ENCODE measurements at regions not wholly inside any gene's neighbourhood (a gene's known extent, or its start where the extent isn't known, plus 50 kb on each side); places are given as distances from the start of the nearest gene placed in this dataset.

DNA sequence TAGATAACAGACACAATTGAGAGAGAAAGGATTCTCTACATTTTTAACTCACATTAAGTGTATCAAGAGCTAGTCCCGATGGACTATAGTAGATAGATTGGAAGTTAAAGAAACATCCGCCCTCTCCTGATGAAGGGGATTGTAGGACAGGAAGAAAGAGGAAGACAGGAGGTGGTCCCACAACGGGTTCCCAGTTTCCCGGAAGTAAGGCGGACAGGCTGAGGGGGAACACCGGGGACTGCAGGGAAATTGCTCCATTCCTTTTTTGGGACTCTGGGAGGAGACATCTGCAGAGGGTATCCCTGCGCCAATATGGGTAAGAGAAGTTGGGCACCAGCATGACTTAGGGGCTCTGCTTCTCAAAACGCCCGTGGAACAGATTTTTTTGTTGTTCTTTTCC lies 177.5 kb upstream of the ATF7IP start:
- TF ChIP-seq, protein P1, sequence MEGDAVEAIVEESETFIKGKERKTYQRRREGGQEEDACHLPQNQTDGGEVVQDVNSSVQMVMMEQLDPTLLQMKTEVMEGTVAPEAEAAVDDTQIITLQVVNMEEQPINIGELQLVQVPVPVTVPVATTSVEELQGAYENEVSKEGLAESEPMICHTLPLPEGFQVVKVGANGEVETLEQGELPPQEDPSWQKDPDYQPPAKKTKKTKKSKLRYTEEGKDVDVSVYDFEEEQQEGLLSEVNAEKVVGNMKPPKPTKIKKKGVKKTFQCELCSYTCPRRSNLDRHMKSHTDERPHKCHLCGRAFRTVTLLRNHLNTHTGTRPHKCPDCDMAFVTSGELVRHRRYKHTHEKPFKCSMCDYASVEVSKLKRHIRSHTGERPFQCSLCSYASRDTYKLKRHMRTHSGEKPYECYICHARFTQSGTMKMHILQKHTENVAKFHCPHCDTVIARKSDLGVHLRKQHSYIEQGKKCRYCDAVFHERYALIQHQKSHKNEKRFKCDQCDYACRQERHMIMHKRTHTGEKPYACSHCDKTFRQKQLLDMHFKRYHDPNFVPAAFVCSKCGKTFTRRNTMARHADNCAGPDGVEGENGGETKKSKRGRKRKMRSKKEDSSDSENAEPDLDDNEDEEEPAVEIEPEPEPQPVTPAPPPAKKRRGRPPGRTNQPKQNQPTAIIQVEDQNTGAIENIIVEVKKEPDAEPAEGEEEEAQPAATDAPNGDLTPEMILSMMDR (conservative IDR thresholded peaks at IDR 0.05; ENCODE audit: low read depth, low read length): no peak
- H3K4me3 ChIP-seq (ENCODE audit: low read depth, low read length): no peak overlapping the region
- no peak for DNase-seq (ENCODE audit: low read depth)

DNA sequence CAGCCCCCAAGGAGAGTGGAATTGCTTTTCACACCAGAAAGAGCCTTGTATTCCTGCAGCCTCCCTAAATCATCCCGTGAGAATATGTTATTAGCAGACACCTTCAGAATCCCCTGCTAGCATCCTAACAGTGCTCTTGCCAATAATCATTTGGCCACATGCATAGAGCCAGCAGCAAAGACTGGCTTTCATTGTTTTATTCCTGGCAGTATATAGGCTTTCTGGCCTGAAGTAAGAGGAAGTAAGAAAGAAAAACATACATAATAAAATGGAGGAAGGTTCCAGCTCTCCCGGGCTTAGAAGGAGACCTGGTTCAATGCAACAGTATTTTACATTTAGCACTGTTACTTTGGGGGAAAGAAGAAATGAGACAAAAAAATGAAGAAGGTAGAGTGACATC lies 176.7 kb upstream of the ATF7IP start:
- TF ChIP-seq, protein P1 (conservative IDR thresholded peaks at IDR 0.05; ENCODE audit: low read depth, low read length): no peak
- no peak for DNase-seq (ENCODE audit: low read depth)
- H3K4me3 ChIP-seq (ENCODE audit: low read depth, low read length): no peak overlapping the region

DNA sequence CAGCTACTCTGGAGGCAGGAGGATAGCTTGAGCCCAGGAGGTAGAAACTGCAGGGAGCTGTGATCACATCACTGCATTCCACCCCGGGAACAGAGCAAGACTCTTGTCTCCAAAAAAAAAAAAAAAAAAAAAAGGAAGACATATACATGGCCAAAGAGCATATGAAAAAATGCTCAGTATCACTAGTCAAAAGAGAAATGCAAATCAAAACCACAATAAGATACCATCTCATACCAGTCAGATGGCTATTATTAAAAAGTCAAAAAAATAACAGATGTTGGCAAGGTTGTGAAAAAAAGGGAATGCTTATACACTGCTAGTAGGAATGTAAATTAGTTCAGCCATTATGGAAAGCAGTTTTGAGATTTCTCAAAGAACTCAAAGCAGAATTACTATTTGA lies 174.8 kb upstream of the ATF7IP start:
- TF ChIP-seq, protein P1 (conservative IDR thresholded peaks at IDR 0.05; ENCODE audit: low read depth, low read length): no peak
- DNase-seq (ENCODE audit: low read depth): no peak

DNA sequence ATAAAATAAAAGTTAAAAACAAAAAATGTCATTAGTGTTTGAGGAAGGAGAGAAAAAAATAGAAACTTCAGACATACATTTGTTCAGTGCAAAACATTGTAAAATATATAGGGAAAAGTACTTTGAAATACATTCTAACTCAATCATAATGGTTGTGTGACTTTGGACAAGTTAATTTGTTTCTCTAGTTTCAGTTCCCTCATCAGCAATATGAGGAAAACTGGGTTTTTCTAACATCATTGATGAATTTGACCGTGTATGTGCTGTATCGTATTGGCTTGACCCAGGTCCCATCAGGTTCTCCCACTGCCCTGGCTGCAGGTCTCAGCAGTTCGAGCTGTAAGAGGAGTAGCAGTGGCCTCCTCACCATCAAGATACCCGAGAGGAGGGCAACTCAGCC lies 173.9 kb upstream of the ATF7IP start:
- DNase-seq (ENCODE audit: low read depth): no peak
- no peak overlapping the region for H3K4me3 ChIP-seq (ENCODE audit: low read depth, low read length)
- TF ChIP-seq, protein P1 (conservative IDR thresholded peaks at IDR 0.05; ENCODE audit: low read depth, low read length): no peak

More for the DNA sequence above, 174.8 kb upstream of the ATF7IP start:
- no peak overlapping the region for H3K4me3 ChIP-seq (ENCODE audit: low read depth, low read length)

DNA sequence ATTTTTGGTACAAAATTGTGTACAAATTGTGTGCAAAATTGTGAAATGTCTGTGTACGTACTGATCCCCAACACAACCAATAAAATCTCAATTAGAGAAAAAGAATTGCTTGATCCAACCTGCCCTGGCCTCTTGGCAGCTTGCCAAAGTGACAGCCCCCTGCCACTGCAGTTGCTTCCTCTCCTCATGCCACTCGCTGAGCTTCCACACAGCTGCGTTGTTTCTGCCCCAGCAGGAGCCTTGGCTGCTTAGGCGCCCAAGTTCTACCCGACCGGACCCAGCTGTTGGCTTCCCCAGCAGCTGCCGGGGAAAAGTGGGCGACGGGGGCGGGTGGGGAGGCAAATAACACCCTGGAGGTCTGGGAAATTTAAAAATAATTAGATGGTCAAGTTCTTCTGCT lies 171.8 kb upstream of the ATF7IP start:
- TF ChIP-seq, protein P1 (conservative IDR thresholded peaks at IDR 0.05; ENCODE audit: low read depth, low read length): no peak
- DNase-seq (ENCODE audit: low read depth): no peak
- H3K4me3 ChIP-seq (ENCODE audit: low read depth, low read length): no peak overlapping the region

DNA sequence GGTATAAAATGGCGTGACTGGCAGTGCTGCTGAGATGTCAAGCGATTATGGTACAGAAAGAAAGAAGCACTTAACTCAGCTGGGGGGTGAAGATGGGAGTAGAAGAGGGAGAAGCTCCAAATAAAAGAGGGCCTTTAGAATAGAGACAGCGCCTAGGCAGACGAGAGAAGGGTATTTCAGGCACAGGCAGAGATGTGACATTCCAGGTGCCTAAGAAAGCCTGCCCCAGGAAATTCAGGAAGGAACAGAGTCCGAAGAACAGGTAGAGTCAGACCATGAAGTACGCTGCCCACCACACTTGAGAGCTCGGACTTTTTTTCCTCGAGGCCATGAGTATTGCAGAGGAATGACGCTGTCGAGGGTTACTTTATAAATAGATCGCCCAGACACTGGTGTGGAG lies 170.9 kb upstream of the ATF7IP start:
- no peak for DNase-seq (ENCODE audit: low read depth)
- TF ChIP-seq, protein P1 (conservative IDR thresholded peaks at IDR 0.05; ENCODE audit: low read depth, low read length): no peak

DNA sequence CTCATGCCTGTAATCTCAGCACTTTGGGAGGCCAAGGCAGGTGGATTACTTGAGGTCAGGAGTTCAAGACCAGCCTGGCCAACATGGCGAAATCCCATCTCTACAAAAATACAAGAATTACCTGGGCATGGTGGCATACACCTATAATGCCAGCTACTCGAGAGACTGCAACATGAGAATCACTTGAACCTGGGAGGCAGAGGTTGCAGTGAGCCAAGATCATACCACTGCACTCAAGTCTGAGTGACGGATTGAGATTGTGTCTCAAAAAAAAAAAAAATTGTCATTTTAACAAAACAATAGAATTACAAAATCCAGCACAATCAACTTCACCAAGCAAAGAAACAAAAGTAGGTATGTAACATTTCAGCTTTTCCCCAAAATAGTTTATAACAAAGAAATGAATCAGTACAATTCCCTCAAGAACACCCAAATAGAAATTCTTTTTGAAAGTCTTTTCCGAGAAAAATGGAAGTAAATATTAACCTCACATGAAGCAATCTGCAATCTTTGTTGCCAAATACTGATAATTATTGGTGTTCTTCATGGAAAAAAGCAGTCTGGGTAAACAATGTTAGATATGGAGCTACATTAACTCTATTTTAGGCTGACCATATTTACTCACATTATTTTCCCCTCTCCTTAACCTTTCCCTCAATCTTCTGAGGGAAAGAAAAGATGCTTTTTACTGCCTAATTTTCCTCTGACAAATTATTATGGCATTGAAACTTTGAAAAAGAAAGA lies 165.9 kb upstream of the ATF7IP start:
- TF ChIP-seq, protein P1 (conservative IDR thresholded peaks at IDR 0.05; ENCODE audit: low read depth, low read length): no peak
- H3K4me3 ChIP-seq (ENCODE audit: low read depth, low read length): no peak overlapping the region
- DNase-seq (ENCODE audit: low read depth): no peak

More for the DNA sequence above, 170.9 kb upstream of the ATF7IP start:
- no peak overlapping the region for H3K4me3 ChIP-seq (ENCODE audit: low read depth, low read length)
